ENCODE measurements at regions not wholly inside any gene's neighbourhood (a gene's known extent, or its start where the extent isn't known, plus 50 kb on each side); places are given as distances from the start of the nearest gene placed in this dataset.

- Mint-ChIP-seq H3K27me3 (ENCODE audit: low read depth) (no peaks in the 10 kb centered on the region), H3K36me3 (peaks cover 7% of the 10 kb centered on the region), H3K9me3 (peaks cover 8% of the 10 kb centered on the region), H3K4me3 (no peak overlapping the region), H3K4me1 (peaks cover 6% of the 10 kb centered on the region; the same call in 1 of the 2 replicates), H3K27ac (no peak overlapping the region)
- ChIA-PET POLR2A (no interaction called here), CTCF (no interaction called here)
- DNase-seq (ENCODE audit: low spot score) (no peak), ATAC-seq (no peak)
- TF ChIP-seq CBFB (CRISPR knock-in tag; IDR thresholded peaks at IDR 0.05; ENCODE audit: low read depth) (no peak), ZNF671 (CRISPR knock-in tag; IDR thresholded peaks at IDR 0.05) (no peak), ZBTB21 (CRISPR knock-in tag; IDR thresholded peaks at IDR 0.05; ENCODE audit: borderline replicate concordance) (no peak), NR2C2 (CRISPR knock-in tag; IDR thresholded peaks at IDR 0.05) (no peak), MYBL2 (CRISPR knock-in tag; IDR thresholded peaks at IDR 0.05) (no peak), ESRRA (CRISPR knock-in tag; IDR thresholded peaks at IDR 0.05; ENCODE audit: borderline replicate concordance) (no peak), KAT7 (CRISPR knock-in tag; IDR thresholded peaks at IDR 0.05; ENCODE audit: borderline replicate concordance) (no peak), IRF1 (CRISPR knock-in tag; IDR thresholded peaks at IDR 0.05) (no peak), PRRX2 (CRISPR knock-in tag; IDR thresholded peaks at IDR 0.05) (no peak), NFATC4 (CRISPR knock-in tag; IDR thresholded peaks at IDR 0.05) (no peak), ZNF532 (CRISPR knock-in tag; IDR thresholded peaks at IDR 0.05; ENCODE audit: borderline replicate concordance) (no peak), ZNF121 (CRISPR knock-in tag; IDR thresholded peaks at IDR 0.05) (no peak), TCF7 (CRISPR knock-in tag; IDR thresholded peaks at IDR 0.05; ENCODE audit: low read depth) (no peak), CDX4 (CRISPR knock-in tag; IDR thresholded peaks at IDR 0.05; ENCODE audit: borderline replicate concordance) (no peak), E2F4 (CRISPR knock-in tag; IDR thresholded peaks at IDR 0.05; ENCODE audit: borderline replicate concordance, low read depth) (no peak), E2F1 (CRISPR knock-in tag; IDR thresholded peaks at IDR 0.05) (no peak), ERG (CRISPR knock-in tag; IDR thresholded peaks at IDR 0.05) (no peak), SMAD3 (CRISPR knock-in tag; IDR thresholded peaks at IDR 0.05; ENCODE audit: borderline replicate concordance) (no peak), AFF4 (CRISPR knock-in tag; IDR thresholded peaks at IDR 0.05; ENCODE audit: borderline replicate concordance) (no peak)
Measured at GRCh38 chr2:173467751-173468150, 113.1 kb downstream of the CDCA7 start.

All from WTC11 (cell line).